BE2C (cell line): ENCODE measurements at regions not wholly inside any gene's neighbourhood (a gene's known extent, or its start where the extent isn't known, plus 50 kb on each side); places are given as distances from the start of the nearest gene placed in this dataset.

Experiments used
- DNase-seq: peaks from one replicate; pipeline ENCODE4 v3.0.0-alpha.2; 2020
- H3K27me3 ChIP-seq: fragments of 250-450 bp; sonication (Bioruptor Pico); 2 replicates; pipeline ENCODE4 v1.5.1; 2020; ENCODE audit warnings: mild to moderate bottlenecking
- H3K36me3 ChIP-seq: fragments of 250-450 bp; sonication (Bioruptor Pico); 2 replicates; pipeline ENCODE4 v1.5.1; 2020; ENCODE audit warnings: mild to moderate bottlenecking
- H3K4me1 ChIP-seq: fragments of 250-450 bp; sonication (Bioruptor Pico); 2 replicates; pipeline ENCODE4 v1.5.1; 2020
- H3K4me3 ChIP-seq: 2 replicates; pipeline ENCODE4 v1.5.1; 2011; ENCODE audit warnings: low read depth, low read length
- H3K9me3 ChIP-seq: fragments of 250-450 bp; sonication (Bioruptor Pico); 2 replicates; pipeline ENCODE4 v1.5.1; 2020
- TF ChIP-seq, protein P1 (sequence below): IDR thresholded peaks from 2 replicates; pipeline ENCODE4 v1.5.1; 2012; ENCODE audit warnings: mild to moderate bottlenecking, low read depth, low read length

DNA sequence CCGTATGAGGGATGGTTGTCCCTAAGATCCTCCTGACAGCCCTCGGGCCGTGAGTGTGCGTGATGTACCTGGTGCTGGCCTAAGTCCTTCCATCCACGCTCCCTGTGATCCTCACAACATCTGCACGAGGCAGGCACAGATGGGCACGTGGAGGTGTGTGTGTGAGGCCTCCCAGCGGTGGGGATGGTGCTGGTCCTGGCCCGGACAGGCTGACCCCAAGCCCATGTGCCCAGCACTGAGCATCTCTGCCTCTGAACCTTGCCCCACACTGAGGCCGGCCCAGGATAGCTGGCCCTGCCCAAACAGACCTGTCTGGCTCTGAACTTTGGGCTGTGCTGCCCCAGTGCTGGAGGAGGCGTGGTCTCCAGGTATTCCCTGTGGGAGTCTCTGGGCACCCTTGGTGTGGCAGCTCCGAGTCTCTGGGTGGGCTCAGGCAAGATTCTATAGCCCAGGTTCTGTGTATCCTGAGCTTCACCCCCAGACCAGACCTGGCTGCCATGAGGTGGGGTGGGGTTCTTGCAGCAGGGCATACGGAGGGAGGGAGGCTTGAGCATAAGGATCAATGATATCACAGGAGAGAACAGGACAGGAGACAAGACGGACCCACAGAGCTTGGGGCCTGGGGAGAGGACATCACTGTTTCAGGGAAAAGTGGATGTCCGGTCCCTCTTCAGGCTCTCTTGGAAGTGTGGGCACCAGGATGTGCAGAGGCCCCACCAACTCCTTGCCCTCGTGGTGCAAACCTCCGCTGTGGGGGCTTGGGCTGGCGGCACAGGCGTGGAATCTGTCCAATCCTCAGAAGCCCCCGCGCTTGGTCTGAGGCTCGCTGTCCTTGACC, 881.8 kb downstream of the BRD1 start:
- Histone ChIP-seq H3K4me1 (no peaks in the 10 kb centered on the region), H3K27me3 (no peaks in the 10 kb centered on the region), H3K9me3 (no peaks in the 10 kb centered on the region; the same call in 1 of the 2 replicates), H3K4me3 (no peak overlapping the region), H3K36me3 (no peaks in the 10 kb centered on the region)
- no peak for DNase-seq
- TF ChIP-seq, protein P1, sequence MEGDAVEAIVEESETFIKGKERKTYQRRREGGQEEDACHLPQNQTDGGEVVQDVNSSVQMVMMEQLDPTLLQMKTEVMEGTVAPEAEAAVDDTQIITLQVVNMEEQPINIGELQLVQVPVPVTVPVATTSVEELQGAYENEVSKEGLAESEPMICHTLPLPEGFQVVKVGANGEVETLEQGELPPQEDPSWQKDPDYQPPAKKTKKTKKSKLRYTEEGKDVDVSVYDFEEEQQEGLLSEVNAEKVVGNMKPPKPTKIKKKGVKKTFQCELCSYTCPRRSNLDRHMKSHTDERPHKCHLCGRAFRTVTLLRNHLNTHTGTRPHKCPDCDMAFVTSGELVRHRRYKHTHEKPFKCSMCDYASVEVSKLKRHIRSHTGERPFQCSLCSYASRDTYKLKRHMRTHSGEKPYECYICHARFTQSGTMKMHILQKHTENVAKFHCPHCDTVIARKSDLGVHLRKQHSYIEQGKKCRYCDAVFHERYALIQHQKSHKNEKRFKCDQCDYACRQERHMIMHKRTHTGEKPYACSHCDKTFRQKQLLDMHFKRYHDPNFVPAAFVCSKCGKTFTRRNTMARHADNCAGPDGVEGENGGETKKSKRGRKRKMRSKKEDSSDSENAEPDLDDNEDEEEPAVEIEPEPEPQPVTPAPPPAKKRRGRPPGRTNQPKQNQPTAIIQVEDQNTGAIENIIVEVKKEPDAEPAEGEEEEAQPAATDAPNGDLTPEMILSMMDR: no peak

DNA sequence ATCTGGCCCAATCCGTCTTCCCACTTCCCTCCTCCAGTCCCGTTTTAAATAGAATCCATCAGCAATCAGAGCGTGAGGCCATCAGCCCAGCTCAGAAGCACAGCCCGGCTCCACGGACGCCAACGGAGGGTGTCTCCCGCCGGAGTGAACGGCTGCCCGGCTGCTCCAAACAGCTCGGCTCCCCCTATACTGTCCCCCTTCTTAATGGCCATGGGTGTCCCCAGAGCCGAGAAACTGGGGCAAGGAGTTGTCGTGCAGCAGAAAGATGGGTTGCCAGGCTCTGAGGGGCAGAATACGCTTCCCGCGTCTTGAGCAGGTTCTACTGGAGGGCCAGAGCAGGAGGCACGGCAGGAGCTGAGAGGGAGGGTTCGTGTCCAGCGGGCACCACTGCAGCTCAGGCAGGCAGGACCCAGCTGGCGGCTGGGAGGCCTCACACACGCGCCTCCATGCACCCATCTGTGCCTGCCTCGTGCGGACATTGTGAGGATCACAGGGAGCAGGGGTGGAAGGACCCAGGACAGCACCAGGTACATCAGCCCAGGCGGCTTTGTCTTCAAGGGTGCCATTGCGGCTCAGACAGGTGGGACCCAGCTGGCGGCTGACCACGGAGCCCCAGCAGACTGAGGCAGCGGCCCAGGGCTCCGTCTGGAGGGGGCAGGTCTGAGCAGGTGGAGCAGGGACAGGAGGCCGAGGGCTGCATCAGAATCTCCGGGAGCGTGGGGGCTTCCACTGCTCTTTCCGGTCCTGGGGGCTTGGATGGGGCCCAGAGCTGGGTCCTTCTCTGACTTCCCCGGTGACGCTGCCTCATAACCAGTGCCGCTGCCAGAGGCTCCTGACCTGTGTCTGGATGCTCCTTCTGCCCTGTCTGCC, 882.7 kb downstream of the BRD1 start:
- no peak for DNase-seq
- TF ChIP-seq, protein P1: no peak
- Histone ChIP-seq H3K4me1 (no peaks in the 10 kb centered on the region), H3K9me3 (no peaks in the 10 kb centered on the region; the same call in none of the 2 replicates), H3K4me3 (no peak overlapping the region), H3K27me3 (no peaks in the 10 kb centered on the region), H3K36me3 (no peaks in the 10 kb centered on the region)

DNA sequence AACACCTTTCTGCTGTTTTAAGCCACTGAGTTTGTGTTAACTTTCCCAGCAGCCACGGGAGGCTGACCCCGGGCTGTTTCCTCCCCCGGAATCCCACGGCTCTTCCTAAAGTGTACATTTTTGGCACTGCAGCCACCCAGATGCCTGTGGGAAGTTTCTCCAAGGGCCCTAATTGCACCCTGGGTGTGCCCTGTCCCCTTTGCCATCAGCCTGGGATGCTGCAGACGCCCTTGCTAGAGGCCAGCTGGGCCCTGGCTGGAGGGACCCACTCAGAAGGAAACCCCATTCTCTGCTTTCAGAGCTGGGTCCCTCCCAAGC, 883.3 kb downstream of the BRD1 start:
- H3K4me1 ChIP-seq: no peaks in the 10 kb centered on the region
- no peak overlapping the region for H3K4me3 ChIP-seq
- H3K9me3 ChIP-seq: no peaks in the 10 kb centered on the region; the same call in none of the 2 replicates
- DNase-seq: no peak
- H3K36me3 ChIP-seq: no peaks in the 10 kb centered on the region
- TF ChIP-seq, protein P1: no peak
- H3K27me3 ChIP-seq: no peaks in the 10 kb centered on the region

DNA sequence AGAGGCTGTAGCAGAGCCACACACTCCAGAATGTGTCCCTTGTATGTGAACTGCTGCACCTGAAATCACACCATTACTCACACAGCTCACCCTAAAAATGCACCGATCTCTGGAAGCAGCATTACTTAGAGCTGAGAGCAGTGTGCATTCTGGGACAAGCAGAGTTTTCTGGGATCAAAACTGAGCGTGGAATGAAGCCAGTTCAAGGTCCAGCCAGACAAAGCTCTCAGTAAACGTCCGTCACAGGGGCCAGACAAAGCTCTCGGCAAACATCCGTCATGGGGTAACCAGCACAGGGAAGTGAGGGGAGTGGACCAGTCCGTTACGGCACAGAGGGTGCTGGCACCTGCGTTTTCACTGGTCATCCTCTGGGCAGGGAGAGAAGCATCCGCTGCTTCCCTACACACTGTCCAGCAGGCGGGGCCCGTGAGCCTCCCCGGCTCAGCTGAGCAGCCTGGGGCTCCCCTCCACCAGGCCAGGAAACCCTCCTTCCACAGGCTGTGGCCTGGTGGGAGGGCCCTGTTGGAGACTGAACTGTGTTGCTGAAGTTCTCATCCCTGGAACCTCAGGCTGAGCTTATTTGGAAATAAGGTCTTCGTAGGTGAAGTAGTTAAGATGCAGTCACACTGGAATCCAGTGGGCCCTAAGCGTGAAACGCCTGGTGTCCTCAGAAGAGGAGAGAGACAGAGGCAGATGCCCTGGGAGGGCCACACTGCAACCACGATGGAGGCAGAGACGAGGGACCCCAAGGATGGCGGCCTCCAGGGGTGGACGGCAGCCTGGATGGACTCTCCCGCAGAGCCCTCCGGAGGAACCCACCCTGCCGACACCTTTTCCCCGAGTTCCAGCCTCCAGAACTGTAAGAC, 883.9 kb downstream of the BRD1 start:
- Histone ChIP-seq H3K36me3 (no peaks in the 10 kb centered on the region), H3K4me3 (no peak overlapping the region), H3K4me1 (no peaks in the 10 kb centered on the region), H3K9me3 (no peaks in the 10 kb centered on the region; the same call in none of the 2 replicates), H3K27me3 (no peaks in the 10 kb centered on the region)
- TF ChIP-seq, protein P1: no peak
- DNase-seq: no peak

DNA sequence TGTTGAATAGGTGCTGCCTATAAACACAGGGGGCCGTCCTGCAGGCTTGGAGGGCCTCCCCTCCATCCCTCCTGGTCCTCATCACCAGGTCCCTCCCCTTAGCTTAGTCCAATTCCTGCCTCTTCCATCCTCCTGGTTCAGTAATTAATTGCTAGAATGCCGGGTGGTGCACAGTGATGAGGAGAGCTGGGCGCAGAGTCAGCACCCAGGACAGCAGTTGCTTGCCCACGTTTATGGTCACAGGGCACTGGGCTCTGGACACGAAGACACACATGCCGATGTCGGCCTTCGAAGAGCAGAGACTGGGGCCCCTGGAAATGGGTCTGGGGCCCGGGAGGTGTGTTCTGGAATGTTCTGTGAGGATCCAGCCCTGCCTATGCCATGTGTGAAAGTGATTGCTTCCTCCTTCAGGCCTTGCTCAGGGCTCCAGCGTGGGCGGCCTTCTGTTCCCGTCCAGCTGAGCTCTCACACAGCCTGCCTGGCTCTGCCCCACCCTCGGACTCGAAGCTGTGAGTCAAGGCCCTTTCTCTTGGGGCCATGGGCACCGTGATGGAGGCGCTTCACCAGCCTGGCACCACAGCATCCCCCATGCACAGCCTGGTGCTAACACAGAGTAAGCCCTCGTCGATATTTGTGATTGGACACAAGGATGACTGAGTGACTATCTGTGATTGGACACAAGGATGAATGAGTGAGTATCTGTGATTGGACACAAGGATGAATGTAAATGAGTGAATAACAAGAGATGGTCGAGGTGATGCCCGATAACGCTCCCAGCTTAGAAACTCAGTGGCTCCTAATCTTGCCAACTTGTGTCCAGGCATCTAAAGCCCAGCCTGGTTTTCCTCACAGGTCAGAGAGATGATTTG, 884.7 kb downstream of the BRD1 start:
- Histone ChIP-seq H3K9me3 (no peaks in the 10 kb centered on the region; the same call in none of the 2 replicates), H3K4me3 (no peak overlapping the region), H3K36me3 (no peaks in the 10 kb centered on the region), H3K27me3 (no peaks in the 10 kb centered on the region), H3K4me1 (no peaks in the 10 kb centered on the region)
- TF ChIP-seq, protein P1: no peak
- no peak for DNase-seq
